GM21367 (cell line): ENCODE measurements at regions not wholly inside any gene's neighbourhood (a gene's known extent, or its start where the extent isn't known, plus 50 kb on each side); places are given as distances from the start of the nearest gene placed in this dataset.
"Not testable (repeated sequence)": the region's sequence is repeated elsewhere in the genome, so short reads cannot be mapped to it uniquely, and the experiment has no call there.

Source experiments
- ATAC-seq: cut with Tn5 transposase; IDR thresholded peaks from one replicate; pipeline ENCODE4 v1.9.1; 2021; ENCODE audit not compliant: unreplicated experiment

- ATAC-seq, result not testable (repeated sequence)
Measured at GRCh38 chr10:47646686-47647273, 116.6 kb downstream of the SYT15B start.

GRCh38 chr10:47626975-47627374, 103.5 kb upstream of the AGAP9 start:
- ATAC-seq, result not testable (repeated sequence)

- ATAC-seq, result not testable (repeated sequence)
Measured at GRCh38 chr10:47622719-47623118, 99.3 kb upstream of the AGAP9 start.

GRCh38 chr10:47619300-47620012, 96.0 kb upstream of the AGAP9 start:
- ATAC-seq, result not testable (repeated sequence)

GRCh38 chr10:47609311-47609710, 85.9 kb upstream of the AGAP9 start:
- ATAC-seq, result not testable (repeated sequence)

GRCh38 chr10:47605791-47606773, 82.6 kb upstream of the AGAP9 start:
- ATAC-seq, result not testable (repeated sequence)

GRCh38 chr10:47600604-47601003, 77.2 kb upstream of the AGAP9 start:
- not testable (repeated sequence) for ATAC-seq

GRCh38 chr10:47600127-47600526, 76.7 kb upstream of the AGAP9 start:
- ATAC-seq, result not testable (repeated sequence)

GRCh38 chr10:47599657-47600056, 76.2 kb upstream of the AGAP9 start:
- ATAC-seq, result not testable (repeated sequence)

GRCh38 chr10:47593805-47594204, 70.4 kb upstream of the AGAP9 start:
- ATAC-seq, result not testable (repeated sequence)

GRCh38 chr10:47593129-47593528, 69.7 kb upstream of the AGAP9 start:
- ATAC-seq, result not testable (repeated sequence)

GRCh38 chr10:47590956-47591355, 67.5 kb upstream of the AGAP9 start:
- ATAC-seq, result not testable (repeated sequence)

GRCh38 chr10:47590534-47590933, 67.1 kb upstream of the AGAP9 start:
- not testable (repeated sequence) for ATAC-seq

- ATAC-seq, result not testable (repeated sequence)
Measured at GRCh38 chr10:47582051-47582450, 58.6 kb upstream of the AGAP9 start.

- ATAC-seq, result not testable (repeated sequence)
Measured at GRCh38 chr10:47580063-47580462, 56.6 kb upstream of the AGAP9 start.

- peak; percentile 89 for ATAC-seq
Measured at GRCh38 chr10:47578547-47578946, 55.1 kb upstream of the AGAP9 start.
